ENCODE measurements at regions not wholly inside any gene's neighbourhood (a gene's known extent, or its start where the extent isn't known, plus 50 kb on each side); places are given as distances from the start of the nearest gene placed in this dataset.

- no TSS peak for BruUV-seq (replicated peaks)
- no peak overlapping the region for H3K27ac ChIP-seq (ENCODE audit: low read depth, low read length)
- no peak overlapping the region for H2AFZ ChIP-seq (ENCODE audit: low read depth, low read length, poor library complexity, severe bottlenecking)
- no peaks in the 10 kb centered on the region for H3K79me2 ChIP-seq (ENCODE audit: insufficient read depth, low read length)
- TF ChIP-seq, protein P1, sequence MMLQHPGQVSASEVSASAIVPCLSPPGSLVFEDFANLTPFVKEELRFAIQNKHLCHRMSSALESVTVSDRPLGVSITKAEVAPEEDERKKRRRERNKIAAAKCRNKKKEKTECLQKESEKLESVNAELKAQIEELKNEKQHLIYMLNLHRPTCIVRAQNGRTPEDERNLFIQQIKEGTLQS (IDR thresholded peaks at IDR 0.05) = no peak
- no peak for TF ChIP-seq EGR1 (IDR thresholded peaks at IDR 0.05; ENCODE audit: low read depth)
- TF ChIP-seq, protein P2, sequence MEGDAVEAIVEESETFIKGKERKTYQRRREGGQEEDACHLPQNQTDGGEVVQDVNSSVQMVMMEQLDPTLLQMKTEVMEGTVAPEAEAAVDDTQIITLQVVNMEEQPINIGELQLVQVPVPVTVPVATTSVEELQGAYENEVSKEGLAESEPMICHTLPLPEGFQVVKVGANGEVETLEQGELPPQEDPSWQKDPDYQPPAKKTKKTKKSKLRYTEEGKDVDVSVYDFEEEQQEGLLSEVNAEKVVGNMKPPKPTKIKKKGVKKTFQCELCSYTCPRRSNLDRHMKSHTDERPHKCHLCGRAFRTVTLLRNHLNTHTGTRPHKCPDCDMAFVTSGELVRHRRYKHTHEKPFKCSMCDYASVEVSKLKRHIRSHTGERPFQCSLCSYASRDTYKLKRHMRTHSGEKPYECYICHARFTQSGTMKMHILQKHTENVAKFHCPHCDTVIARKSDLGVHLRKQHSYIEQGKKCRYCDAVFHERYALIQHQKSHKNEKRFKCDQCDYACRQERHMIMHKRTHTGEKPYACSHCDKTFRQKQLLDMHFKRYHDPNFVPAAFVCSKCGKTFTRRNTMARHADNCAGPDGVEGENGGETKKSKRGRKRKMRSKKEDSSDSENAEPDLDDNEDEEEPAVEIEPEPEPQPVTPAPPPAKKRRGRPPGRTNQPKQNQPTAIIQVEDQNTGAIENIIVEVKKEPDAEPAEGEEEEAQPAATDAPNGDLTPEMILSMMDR (IDR thresholded peaks at IDR 0.05 in 2 of 3, conservative IDR thresholded peaks at IDR 0.05 in 1 of 3; ENCODE audit: borderline replicate concordance in 1 of 3, insufficient read depth in 1 of 3, low read depth in 2 of 3, low read length in 2 of 3) = no peak
- no peak for TF ChIP-seq EZH2phosphoT487 (IDR thresholded peaks at IDR 0.05; ENCODE audit: borderline replicate concordance)
- TF ChIP-seq TCF7L2 (IDR thresholded peaks at IDR 0.05; ENCODE audit: borderline replicate concordance, extremely low read depth, insufficient read depth, insufficient read length) = no peak
- TF ChIP-seq RAD21 (IDR thresholded peaks at IDR 0.05; ENCODE audit: low read depth) = no peak
- H3K9me2 ChIP-seq (ENCODE audit: insufficient read depth) = no peaks in the 10 kb centered on the region
- no peaks in the 10 kb centered on the region for H3K36me3 ChIP-seq (ENCODE audit: control insufficient read depth in 1 of 2, insufficient read depth in 2 of 2, low read length in 2 of 2)
- H4K20me1 ChIP-seq (ENCODE audit: insufficient read depth) = no peaks in the 10 kb centered on the region
- no peaks in the 10 kb centered on the region for H3K4me1 ChIP-seq (ENCODE audit: control insufficient read depth in 1 of 2, insufficient read depth in 2 of 2, low read length in 2 of 2)
- ChIA-PET CTCF (no interaction called here), POLR2A (interaction anchor here (1.1 kb wide), 1 partner anchor 18 kb away, joined by 3 read pairs; no protein-coding TSS in a partner anchor), RAD21 (ENCODE audit: low non-redundant PET in 1 of 2, low total read pairs in 2 of 2, uncharacterized antibody in 2 of 2, unreplicated experiment in 2 of 2) (no interaction called here)
- intact Hi-C loops (cut with micrococcal nuclease) = no loop called here
- H3K9ac ChIP-seq (ENCODE audit: low read length) = no peak overlapping the region
- no peaks in the 10 kb centered on the region for H3K27me3 ChIP-seq (ENCODE audit: insufficient read depth, low read length)
- DNase-seq (ENCODE audit: low read depth, low spot score) = no peak
- ATAC-seq = no peak
- H3K4me2 ChIP-seq (ENCODE audit: low read length) = no peak overlapping the region
- H3K4me3 ChIP-seq (replicated peaks in 1 of 2; ENCODE audit: low read depth in 1 of 2, low read length in 2 of 2) = no peak overlapping the region
- H3K9me3 ChIP-seq (ENCODE audit: control insufficient read depth in 1 of 2, insufficient read depth in 1 of 2, low read depth in 1 of 2, low read length in 2 of 2) = no peaks in the 10 kb centered on the region
Observed at GRCh38 chr1:178593515-178593914, 80.6 kb downstream of the TEX35 start.

DNA sequence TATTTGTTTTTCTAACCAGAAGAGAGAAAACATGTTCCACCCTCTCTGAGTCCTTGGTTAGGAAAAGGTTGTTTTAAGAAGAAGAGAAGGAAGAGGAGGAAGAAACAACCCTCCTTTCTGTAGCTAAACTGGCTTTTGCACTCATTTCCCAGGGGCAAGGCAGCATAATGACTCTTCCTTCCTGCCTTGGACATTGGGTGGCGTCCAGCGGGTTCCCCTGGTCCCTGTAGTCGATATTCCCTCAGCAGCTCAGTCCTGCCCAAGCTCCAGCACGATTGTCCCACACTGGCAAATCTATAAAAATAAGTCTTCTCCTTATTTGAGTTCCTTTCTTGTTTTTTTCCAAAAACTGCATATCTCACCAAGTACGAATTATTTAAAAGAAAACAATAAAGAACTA, 81.2 kb downstream of the TEX35 start:
- Histone ChIP-seq H3K79me2 (ENCODE audit: insufficient read depth, low read length) (no peaks in the 10 kb centered on the region), H2AFZ (ENCODE audit: low read depth, low read length, poor library complexity, severe bottlenecking) (no peak overlapping the region), H3K27me3 (ENCODE audit: insufficient read depth, low read length) (no peaks in the 10 kb centered on the region), H3K27ac (ENCODE audit: low read depth, low read length) (no peak overlapping the region), H3K9ac (ENCODE audit: low read length) (no peak overlapping the region), H4K20me1 (ENCODE audit: insufficient read depth) (no peaks in the 10 kb centered on the region), H3K36me3 (ENCODE audit: control insufficient read depth in 1 of 2, insufficient read depth in 2 of 2, low read length in 2 of 2) (no peaks in the 10 kb centered on the region), H3K4me3 (replicated peaks in 1 of 2; ENCODE audit: low read depth in 1 of 2, low read length in 2 of 2) (no peak overlapping the region), H3K9me3 (ENCODE audit: control insufficient read depth in 1 of 2, insufficient read depth in 1 of 2, low read depth in 1 of 2, low read length in 2 of 2) (no peaks in the 10 kb centered on the region), H3K4me1 (ENCODE audit: control insufficient read depth in 1 of 2, insufficient read depth in 2 of 2, low read length in 2 of 2) (no peaks in the 10 kb centered on the region), H3K4me2 (ENCODE audit: low read length) (no peak overlapping the region), H3K9me2 (ENCODE audit: insufficient read depth) (no peaks in the 10 kb centered on the region)
- BruUV-seq (replicated peaks) = no TSS peak
- intact Hi-C loops (cut with micrococcal nuclease) = no loop called here
- no peak for DNase-seq (ENCODE audit: low read depth, low spot score)
- ChIA-PET CTCF (no interaction called here), RAD21 (ENCODE audit: low non-redundant PET in 1 of 2, low total read pairs in 2 of 2, uncharacterized antibody in 2 of 2, unreplicated experiment in 2 of 2) (no interaction called here), POLR2A (interaction anchor here (1.1 kb wide), 1 partner anchor 18 kb away, joined by 3 read pairs; no protein-coding TSS in a partner anchor)
- no peak for ATAC-seq
- TF ChIP-seq SIN3A (IDR thresholded peaks at IDR 0.05; ENCODE audit: low read depth) (no peak), POLR2AphosphoS5 (IDR thresholded peaks at IDR 0.05; ENCODE audit: low read depth, low read length) (no peak), SP1 (IDR thresholded peaks at IDR 0.05; ENCODE audit: low read depth) (no peak), JUND (IDR thresholded peaks at IDR 0.05) (no peak), RAD21 (IDR thresholded peaks at IDR 0.05; ENCODE audit: low read depth) (no peak), CEBPB (IDR thresholded peaks at IDR 0.05; ENCODE audit: low read depth) (no peak), CBX3 (IDR thresholded peaks at IDR 0.05; ENCODE audit: low read depth) (no peak), EGR1 (IDR thresholded peaks at IDR 0.05; ENCODE audit: low read depth) (no peak)
- TF ChIP-seq, protein P2 (IDR thresholded peaks at IDR 0.05 in 2 of 3, conservative IDR thresholded peaks at IDR 0.05 in 1 of 3; ENCODE audit: borderline replicate concordance in 1 of 3, insufficient read depth in 1 of 3, low read depth in 2 of 3, low read length in 2 of 3) = no peak
- TF ChIP-seq, protein P3, sequence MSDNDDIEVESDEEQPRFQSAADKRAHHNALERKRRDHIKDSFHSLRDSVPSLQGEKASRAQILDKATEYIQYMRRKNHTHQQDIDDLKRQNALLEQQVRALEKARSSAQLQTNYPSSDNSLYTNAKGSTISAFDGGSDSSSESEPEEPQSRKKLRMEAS (IDR thresholded peaks at IDR 0.05) = no peak
- TF ChIP-seq, protein P1 (IDR thresholded peaks at IDR 0.05) = no peak
